ENCODE measurements at regions not wholly inside any gene's neighbourhood (a gene's known extent, or its start where the extent isn't known, plus 50 kb on each side); places are given as distances from the start of the nearest gene placed in this dataset.

- DNase-seq: no peak
Observed at GRCh38 chr2:219961947-219962498, 334.6 kb downstream of the SLC4A3 start.

GRCh38 chr2:219962801-219963200 is 335.4 kb downstream of the SLC4A3 start:
- DNase-seq: no peak

- no peak for DNase-seq
Observed at GRCh38 chr2:219965287-219966194, 338.1 kb downstream of the SLC4A3 start.

- DNase-seq: no peak
Observed at GRCh38 chr2:219967247-219968245, 340.1 kb downstream of the SLC4A3 start.

- DNase-seq: no peak
Observed at GRCh38 chr2:219968685-219969345, 341.4 kb downstream of the SLC4A3 start.

- no peak for DNase-seq
Observed at GRCh38 chr2:219969508-219969907, 342.1 kb downstream of the SLC4A3 start.

- DNase-seq: no peak
Observed at GRCh38 chr2:219973136-219973535, 345.7 kb downstream of the SLC4A3 start.

- DNase-seq: no peak
Observed at GRCh38 chr2:219976871-219977270, 349.4 kb downstream of the SLC4A3 start.

- DNase-seq: no peak
Observed at GRCh38 chr2:219980638-219981037, 353.2 kb downstream of the SLC4A3 start.

GRCh38 chr2:219983836-219984235 is 356.4 kb downstream of the SLC4A3 start:
- DNase-seq: no peak

GRCh38 chr2:219985017-219985416 is 357.6 kb downstream of the SLC4A3 start:
- no peak for DNase-seq

GRCh38 chr2:219987830-219988229 is 360.4 kb downstream of the SLC4A3 start:
- peak; percentile 1 for DNase-seq

- no peak for DNase-seq
Observed at GRCh38 chr2:219989744-219990143, 362.3 kb downstream of the SLC4A3 start.

GRCh38 chr2:219991116-219991515 is 363.7 kb downstream of the SLC4A3 start:
- no peak for DNase-seq

GRCh38 chr2:219995399-219995798 is 368.0 kb downstream of the SLC4A3 start:
- DNase-seq: no peak

- DNase-seq: no peak
Observed at GRCh38 chr2:219995991-219996765, 368.7 kb downstream of the SLC4A3 start.

- DNase-seq: peak; percentile 36
Observed at GRCh38 chr2:219997341-219997851, 370.0 kb downstream of the SLC4A3 start.

GRCh38 chr2:219998107-219998506 is 370.7 kb downstream of the SLC4A3 start:
- no peak for DNase-seq

GRCh38 chr2:219998714-219999227 is 371.3 kb downstream of the SLC4A3 start:
- peak; percentile 2 for DNase-seq

GRCh38 chr2:220000080-220000479 is 372.6 kb downstream of the SLC4A3 start:
- no peak for DNase-seq

GRCh38 chr2:220000586-220000985 is 373.2 kb downstream of the SLC4A3 start:
- DNase-seq: no peak
